ENCODE measurements at regions not wholly inside any gene's neighbourhood (a gene's known extent, or its start where the extent isn't known, plus 50 kb on each side); places are given as distances from the start of the nearest gene placed in this dataset.
A peak's percentile ranks its signal among the peaks of the same experiment; 100 is the strongest.

DNA sequence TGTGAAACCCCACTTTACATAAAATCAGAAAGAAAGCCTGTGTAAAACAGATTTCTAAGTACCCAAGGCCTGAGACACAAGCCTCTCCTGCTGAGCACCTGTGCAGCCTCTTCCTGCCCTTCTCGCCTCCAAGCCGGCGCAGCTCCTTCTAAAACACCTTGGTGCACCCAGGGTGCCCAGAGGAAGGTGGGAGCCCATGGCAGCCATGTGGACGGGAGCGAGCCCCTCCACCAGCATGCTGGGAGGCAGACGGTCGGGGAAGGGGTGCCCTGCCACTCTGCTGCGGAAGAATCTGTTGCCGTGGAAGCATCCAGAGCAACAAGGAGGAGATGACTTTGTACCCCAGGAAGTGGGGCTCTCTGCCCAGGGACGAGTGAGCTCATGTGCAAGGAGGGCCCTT is 103.1 kb upstream of the C14orf180 start:
- H3K9me3 Mint-ChIP-seq: peaks cover 5 to 19% (median 10%) of the 10 kb centered on the region in 7 donors
- no peaks in the 10 kb centered on the region for H3K4me1 Mint-ChIP-seq
- Histone ChIP-seq H3K4me1 (ENCODE audit: control insufficient read depth in 1 of 2, insufficient read depth in 2 of 2, low read length in 2 of 2) (no peaks in the 10 kb centered on the region), H3K79me2 (ENCODE audit: insufficient read depth, low read length) (no peaks in the 10 kb centered on the region), H3K27ac (ENCODE audit: low read depth in 1 of 2, low read length in 2 of 2) (no peak overlapping the region), H3K9me3 (replicated peaks in 1 of 2; ENCODE audit: control insufficient read depth in 1 of 2, insufficient read depth in 1 of 2, low read length in 2 of 2) (peaks cover 14 to 17% of the 10 kb centered on the region in 2 donors), H3K4me2 (replicated peaks; ENCODE audit: extremely low read depth, low read length, poor library complexity, severe bottlenecking) (no peak overlapping the region), H4K20me1 (ENCODE audit: insufficient read depth, low read length) (no peaks in the 10 kb centered on the region), H3K27me3 (ENCODE audit: control insufficient read depth in 2 of 2, insufficient read depth in 2 of 2, low read length in 2 of 2) (no peaks in the 10 kb centered on the region), H2AFZ (ENCODE audit: insufficient read depth, low read depth, low read length, poor library complexity, severe bottlenecking) (no peak overlapping the region), H3K9ac (ENCODE audit: insufficient read depth, low read length, poor library complexity, severe bottlenecking) (no peak overlapping the region), H3K36me3 (replicated peaks in 1 of 2; ENCODE audit: control insufficient read depth in 1 of 2, insufficient read depth in 2 of 2, low read length in 2 of 2) (no peaks in the 10 kb centered on the region), H3K4me3 (replicated peaks in 1 of 3; ENCODE audit: low read depth in 2 of 3, low read length in 3 of 3) (no peak overlapping the region)
- DNase-seq: no peak
- H3K27me3 Mint-ChIP-seq (ENCODE audit: low read depth in 3 of 3): peaks cover 0 to 8% (median 6%) of the 10 kb centered on the region in 3 donors
- H3K4me3 Mint-ChIP-seq: no peak overlapping the region
- WGBS (ENCODE audit: insufficient coverage): 95% methylated on average over 9 of the region's 10 CpGs
- no peak overlapping the region for H3K27ac Mint-ChIP-seq
- no peaks in the 10 kb centered on the region for H3K36me3 Mint-ChIP-seq
- intact Hi-C loops (cut with micrococcal nuclease): no loop called here
- TF ChIP-seq, protein P1, sequence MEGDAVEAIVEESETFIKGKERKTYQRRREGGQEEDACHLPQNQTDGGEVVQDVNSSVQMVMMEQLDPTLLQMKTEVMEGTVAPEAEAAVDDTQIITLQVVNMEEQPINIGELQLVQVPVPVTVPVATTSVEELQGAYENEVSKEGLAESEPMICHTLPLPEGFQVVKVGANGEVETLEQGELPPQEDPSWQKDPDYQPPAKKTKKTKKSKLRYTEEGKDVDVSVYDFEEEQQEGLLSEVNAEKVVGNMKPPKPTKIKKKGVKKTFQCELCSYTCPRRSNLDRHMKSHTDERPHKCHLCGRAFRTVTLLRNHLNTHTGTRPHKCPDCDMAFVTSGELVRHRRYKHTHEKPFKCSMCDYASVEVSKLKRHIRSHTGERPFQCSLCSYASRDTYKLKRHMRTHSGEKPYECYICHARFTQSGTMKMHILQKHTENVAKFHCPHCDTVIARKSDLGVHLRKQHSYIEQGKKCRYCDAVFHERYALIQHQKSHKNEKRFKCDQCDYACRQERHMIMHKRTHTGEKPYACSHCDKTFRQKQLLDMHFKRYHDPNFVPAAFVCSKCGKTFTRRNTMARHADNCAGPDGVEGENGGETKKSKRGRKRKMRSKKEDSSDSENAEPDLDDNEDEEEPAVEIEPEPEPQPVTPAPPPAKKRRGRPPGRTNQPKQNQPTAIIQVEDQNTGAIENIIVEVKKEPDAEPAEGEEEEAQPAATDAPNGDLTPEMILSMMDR (IDR thresholded peaks at IDR 0.05): no peak

DNA sequence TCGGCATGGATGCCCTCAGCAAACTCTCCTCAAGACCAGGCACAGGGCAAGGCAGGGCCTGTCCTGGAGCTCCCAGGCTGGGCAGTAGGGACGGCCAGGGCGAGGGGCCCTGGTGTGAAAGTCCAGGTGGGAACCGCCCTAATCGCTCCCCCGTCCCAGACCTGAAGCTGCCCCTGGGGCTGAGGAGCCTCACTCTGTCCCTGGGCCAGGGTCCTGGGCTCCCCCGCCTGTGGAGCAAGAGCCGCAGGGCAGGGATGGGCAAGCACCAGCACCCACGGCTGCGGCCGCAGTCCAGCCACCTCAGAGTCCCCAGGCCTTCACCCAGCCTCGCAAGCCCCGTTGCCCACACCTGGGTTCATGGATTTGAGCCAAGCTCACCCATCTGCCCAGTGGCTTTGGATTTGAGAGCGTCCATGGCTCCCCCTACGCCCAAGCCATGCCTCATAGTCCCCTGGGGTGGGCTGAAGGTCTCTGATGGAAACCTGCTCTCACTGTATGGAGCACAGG is 102.4 kb upstream of the C14orf180 start:
- H3K36me3 ChIP-seq (replicated peaks in 1 of 2; ENCODE audit: control insufficient read depth in 1 of 2, insufficient read depth in 2 of 2, low read length in 2 of 2): no peaks in the 10 kb centered on the region
- 93% methylated on average over 15 of the region's 15 CpGs for WGBS (ENCODE audit: insufficient coverage)
- no peak overlapping the region for H3K4me3 ChIP-seq (replicated peaks in 1 of 3; ENCODE audit: low read depth in 2 of 3, low read length in 3 of 3)
- intact Hi-C loops (cut with micrococcal nuclease): no loop called here
- Mint-ChIP-seq H3K4me1 (no peaks in the 10 kb centered on the region), H3K9me3 (peaks cover 10 to 22% (median 17%) of the 10 kb centered on the region in 7 donors), H3K27me3 (ENCODE audit: low read depth in 3 of 3) (peaks cover 2 to 8% (median 6%) of the 10 kb centered on the region in 3 donors), H3K27ac (peak overlapping the region in 1 of 7 donors; percentile 13), H3K4me3 (no peak overlapping the region), H3K36me3 (no peaks in the 10 kb centered on the region)
- peaks cover 22 to 24% of the 10 kb centered on the region in 2 donors for H3K9me3 ChIP-seq (replicated peaks in 1 of 2; ENCODE audit: control insufficient read depth in 1 of 2, insufficient read depth in 1 of 2, low read length in 2 of 2)
- no peak overlapping the region for H3K4me2 ChIP-seq (replicated peaks; ENCODE audit: extremely low read depth, low read length, poor library complexity, severe bottlenecking)
- H3K9ac ChIP-seq (ENCODE audit: insufficient read depth, low read length, poor library complexity, severe bottlenecking): no peak overlapping the region
- no peak overlapping the region for H2AFZ ChIP-seq (ENCODE audit: insufficient read depth, low read depth, low read length, poor library complexity, severe bottlenecking)
- H3K4me1 ChIP-seq (ENCODE audit: control insufficient read depth in 1 of 2, insufficient read depth in 2 of 2, low read length in 2 of 2): no peaks in the 10 kb centered on the region
- TF ChIP-seq, protein P1 (IDR thresholded peaks at IDR 0.05): no peak
- H3K79me2 ChIP-seq (ENCODE audit: insufficient read depth, low read length): no peaks in the 10 kb centered on the region
- DNase-seq: no peak
- H3K27me3 ChIP-seq (ENCODE audit: control insufficient read depth in 2 of 2, insufficient read depth in 2 of 2, low read length in 2 of 2): no peaks in the 10 kb centered on the region
- H4K20me1 ChIP-seq (ENCODE audit: insufficient read depth, low read length): no peaks in the 10 kb centered on the region
- H3K27ac ChIP-seq (ENCODE audit: low read depth in 1 of 2, low read length in 2 of 2): no peak overlapping the region

Data from CD14-positive monocyte (primary cell).